ENCODE measurements at regions not wholly inside any gene's neighbourhood (a gene's known extent, or its start where the extent isn't known, plus 50 kb on each side); places are given as distances from the start of the nearest gene placed in this dataset.

- TF ChIP-seq CTCF (conservative IDR thresholded peaks at IDR 0.05; ENCODE audit: low read depth, low read length): no peak
- DNase-seq (ENCODE audit: low read depth): no peak
- H3K4me3 ChIP-seq (ENCODE audit: low read length): no peak overlapping the region
Observed at GRCh38 chr16:50497592-50497991, 50.6 kb upstream of the NKD1 start.

DNA sequence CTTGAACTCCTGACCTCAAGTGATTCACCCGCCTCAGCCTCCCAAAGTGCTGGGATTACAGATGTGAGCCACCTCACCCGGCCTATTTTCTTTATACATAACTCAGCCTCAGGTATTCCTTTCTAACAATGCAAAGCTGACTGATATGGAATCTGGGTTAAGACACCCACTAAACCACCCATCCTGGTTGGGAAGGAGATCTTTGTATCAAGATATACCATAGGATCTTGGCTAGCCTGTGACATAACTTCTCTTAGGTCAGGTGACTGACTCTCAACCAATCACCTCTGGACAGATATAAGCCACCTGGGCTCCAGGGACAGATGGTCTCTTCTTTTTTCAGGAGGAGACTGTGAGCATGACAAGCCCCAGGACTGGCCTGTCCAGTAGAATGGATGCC is 51.2 kb upstream of the NKD1 start:
- H3K4me3 ChIP-seq (ENCODE audit: low read length): no peak overlapping the region
- DNase-seq (ENCODE audit: low read depth): no peak
- TF ChIP-seq CTCF (conservative IDR thresholded peaks at IDR 0.05; ENCODE audit: low read depth, low read length): no peak

- no peak for TF ChIP-seq CTCF (conservative IDR thresholded peaks at IDR 0.05; ENCODE audit: low read depth, low read length)
- no peak for DNase-seq (ENCODE audit: low read depth)
- no peak overlapping the region for H3K4me3 ChIP-seq (ENCODE audit: low read length)
Observed at GRCh38 chr16:50495673-50496072, 52.5 kb upstream of the NKD1 start.

GRCh38 chr16:50494501-50495491 is 53.4 kb upstream of the NKD1 start:
- H3K4me3 ChIP-seq (ENCODE audit: low read length): no peak overlapping the region
- DNase-seq (ENCODE audit: low read depth): no peak
- no peak for TF ChIP-seq CTCF (conservative IDR thresholded peaks at IDR 0.05; ENCODE audit: low read depth, low read length)

DNA sequence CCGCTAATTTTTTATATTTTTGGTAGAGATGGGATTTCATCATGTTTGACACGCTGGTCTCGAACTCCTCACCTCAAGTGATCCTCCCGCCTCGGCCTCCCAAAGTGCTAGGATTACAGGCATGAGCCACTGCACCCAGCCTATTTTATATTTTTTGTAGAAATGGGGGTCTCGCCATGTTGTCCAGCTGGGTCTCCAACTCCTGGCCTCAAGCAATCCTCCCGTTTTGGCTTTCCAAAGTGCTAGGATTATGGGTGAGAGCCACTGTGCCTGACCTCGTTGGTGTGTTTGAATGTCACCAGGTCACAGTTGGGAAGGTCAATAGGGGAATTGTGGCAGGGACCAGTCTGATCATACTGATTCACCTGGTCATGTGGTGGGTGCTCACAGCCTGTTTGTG is 56.7 kb upstream of the NKD1 start:
- no peak for DNase-seq (ENCODE audit: low read depth)
- H3K4me3 ChIP-seq (ENCODE audit: low read length): no peak overlapping the region
- no peak for TF ChIP-seq CTCF (conservative IDR thresholded peaks at IDR 0.05; ENCODE audit: low read depth, low read length)

GRCh38 chr16:50490828-50491227 is 57.4 kb upstream of the NKD1 start:
- no peak overlapping the region for H3K4me3 ChIP-seq (ENCODE audit: low read length)
- TF ChIP-seq CTCF (conservative IDR thresholded peaks at IDR 0.05; ENCODE audit: low read depth, low read length): no peak
- no peak for DNase-seq (ENCODE audit: low read depth)

- TF ChIP-seq CTCF (conservative IDR thresholded peaks at IDR 0.05; ENCODE audit: low read depth, low read length): no peak
Observed at GRCh38 chr16:50489182-50489581, 59.0 kb upstream of the NKD1 start.

More at GRCh38 chr16:50489182-50489581, 59.0 kb upstream of the NKD1 start:
- no peak overlapping the region for H3K4me3 ChIP-seq (ENCODE audit: low read length)
- DNase-seq (ENCODE audit: low read depth): no peak
